GM19395 (cell line): ENCODE measurements at regions not wholly inside any gene's neighbourhood (a gene's known extent, or its start where the extent isn't known, plus 50 kb on each side); places are given as distances from the start of the nearest gene placed in this dataset.

Experiments
- ATAC-seq: cut with Tn5 transposase; IDR thresholded peaks from one replicate; pipeline ENCODE4 v1.9.1; 2021; ENCODE audit warnings: mild to moderate bottlenecking, moderate library complexity; ENCODE audit not compliant: unreplicated experiment

GRCh38 chr15:77719450-77719849 is 86.7 kb upstream of the LINGO1 start:
- no peak for ATAC-seq

GRCh38 chr15:77717333-77717990 is 84.8 kb upstream of the LINGO1 start:
- ATAC-seq, result no peak

- no peak for ATAC-seq
Observed at GRCh38 chr15:77716632-77717332, 84.1 kb upstream of the LINGO1 start.

- ATAC-seq, result no peak
Observed at GRCh38 chr15:77715860-77716259, 83.1 kb upstream of the LINGO1 start.

- ATAC-seq, result no peak
Observed at GRCh38 chr15:77715051-77715450, 82.3 kb upstream of the LINGO1 start.

GRCh38 chr15:77714555-77714954 is 81.8 kb upstream of the LINGO1 start:
- ATAC-seq, result no peak

- ATAC-seq, result no peak
Observed at GRCh38 chr15:77714023-77714422, 81.3 kb upstream of the LINGO1 start.

GRCh38 chr15:77713281-77713680 is 80.6 kb upstream of the LINGO1 start:
- no peak for ATAC-seq

- ATAC-seq, result no peak
Observed at GRCh38 chr15:77712438-77712837, 79.7 kb upstream of the LINGO1 start.

- ATAC-seq, result no peak
Observed at GRCh38 chr15:77710637-77711036, 77.9 kb upstream of the LINGO1 start.

GRCh38 chr15:77710206-77710605 is 77.5 kb upstream of the LINGO1 start:
- no peak for ATAC-seq

- ATAC-seq, result no peak
Observed at GRCh38 chr15:77709135-77709886, 76.6 kb upstream of the LINGO1 start.

GRCh38 chr15:77706482-77707244 is 74.0 kb upstream of the LINGO1 start:
- no peak for ATAC-seq

- ATAC-seq, result no peak
Observed at GRCh38 chr15:77702211-77702957, 69.7 kb upstream of the LINGO1 start.

- no peak for ATAC-seq
Observed at GRCh38 chr15:77698481-77698880, 65.8 kb upstream of the LINGO1 start.

GRCh38 chr15:77697893-77698292 is 65.2 kb upstream of the LINGO1 start:
- no peak for ATAC-seq

GRCh38 chr15:77696871-77697270 is 64.2 kb upstream of the LINGO1 start:
- no peak for ATAC-seq

GRCh38 chr15:77695961-77696582 is 63.4 kb upstream of the LINGO1 start:
- no peak for ATAC-seq

GRCh38 chr15:77695548-77695947 is 62.8 kb upstream of the LINGO1 start:
- ATAC-seq, result no peak

- ATAC-seq, result no peak
Observed at GRCh38 chr15:77693576-77693975, 60.9 kb upstream of the LINGO1 start.
